ENCODE measurements at regions not wholly inside any gene's neighbourhood (a gene's known extent, or its start where the extent isn't known, plus 50 kb on each side); places are given as distances from the start of the nearest gene placed in this dataset.

DNA sequence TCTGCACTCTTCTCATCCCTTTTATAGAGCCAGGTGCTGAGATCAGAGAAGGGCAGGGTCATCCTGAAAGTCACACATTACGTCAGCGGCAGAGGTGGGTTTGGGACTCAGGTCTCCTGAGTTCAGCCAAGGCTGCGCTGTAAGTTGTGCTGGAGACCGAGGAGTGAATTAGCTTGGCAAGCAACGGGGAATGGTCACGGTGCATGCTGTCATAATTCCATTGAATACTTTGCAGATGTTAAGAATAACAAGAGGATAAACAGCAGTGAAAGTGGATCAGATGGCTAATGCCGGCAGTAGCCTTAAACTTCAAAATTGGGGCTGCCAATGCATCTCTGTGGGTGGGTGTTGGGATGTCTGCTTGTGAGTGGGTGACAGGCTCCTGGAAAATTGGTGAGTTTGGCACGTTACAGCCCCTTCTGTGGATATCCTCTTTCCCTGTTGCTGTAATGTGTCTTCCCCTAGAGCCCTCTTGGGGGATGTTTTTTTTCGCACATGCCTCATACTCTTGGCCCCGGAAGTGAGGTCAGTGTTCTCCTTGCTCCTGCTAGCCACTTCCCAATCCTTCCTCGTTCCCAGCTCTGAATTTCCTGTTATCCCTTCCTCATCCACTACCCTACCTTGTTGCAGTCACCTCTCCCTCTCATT is 287.1 kb upstream of the SRRM4 start:
- H3K9me3 Mint-ChIP-seq (ENCODE audit: unreplicated experiment), result peaks cover 6% of the 10 kb centered on the region
- DNase-seq (ENCODE audit: low spot score), result no peak
- no peaks in the 10 kb centered on the region for H3K36me3 Mint-ChIP-seq (ENCODE audit: low read depth, unreplicated experiment)
- H3K4me1 Mint-ChIP-seq (ENCODE audit: unreplicated experiment), result peaks cover 5% of the 10 kb centered on the region
- TF ChIP-seq, protein P1, sequence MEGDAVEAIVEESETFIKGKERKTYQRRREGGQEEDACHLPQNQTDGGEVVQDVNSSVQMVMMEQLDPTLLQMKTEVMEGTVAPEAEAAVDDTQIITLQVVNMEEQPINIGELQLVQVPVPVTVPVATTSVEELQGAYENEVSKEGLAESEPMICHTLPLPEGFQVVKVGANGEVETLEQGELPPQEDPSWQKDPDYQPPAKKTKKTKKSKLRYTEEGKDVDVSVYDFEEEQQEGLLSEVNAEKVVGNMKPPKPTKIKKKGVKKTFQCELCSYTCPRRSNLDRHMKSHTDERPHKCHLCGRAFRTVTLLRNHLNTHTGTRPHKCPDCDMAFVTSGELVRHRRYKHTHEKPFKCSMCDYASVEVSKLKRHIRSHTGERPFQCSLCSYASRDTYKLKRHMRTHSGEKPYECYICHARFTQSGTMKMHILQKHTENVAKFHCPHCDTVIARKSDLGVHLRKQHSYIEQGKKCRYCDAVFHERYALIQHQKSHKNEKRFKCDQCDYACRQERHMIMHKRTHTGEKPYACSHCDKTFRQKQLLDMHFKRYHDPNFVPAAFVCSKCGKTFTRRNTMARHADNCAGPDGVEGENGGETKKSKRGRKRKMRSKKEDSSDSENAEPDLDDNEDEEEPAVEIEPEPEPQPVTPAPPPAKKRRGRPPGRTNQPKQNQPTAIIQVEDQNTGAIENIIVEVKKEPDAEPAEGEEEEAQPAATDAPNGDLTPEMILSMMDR (IDR thresholded peaks at IDR 0.05; ENCODE audit: unreplicated experiment), result no peak
- no peak overlapping the region for H3K27ac Mint-ChIP-seq (ENCODE audit: unreplicated experiment)
- H3K27me3 Mint-ChIP-seq (ENCODE audit: unreplicated experiment), result peaks cover 7% of the 10 kb centered on the region
- no peak overlapping the region for H3K4me3 Mint-ChIP-seq (ENCODE audit: unreplicated experiment)

DNA sequence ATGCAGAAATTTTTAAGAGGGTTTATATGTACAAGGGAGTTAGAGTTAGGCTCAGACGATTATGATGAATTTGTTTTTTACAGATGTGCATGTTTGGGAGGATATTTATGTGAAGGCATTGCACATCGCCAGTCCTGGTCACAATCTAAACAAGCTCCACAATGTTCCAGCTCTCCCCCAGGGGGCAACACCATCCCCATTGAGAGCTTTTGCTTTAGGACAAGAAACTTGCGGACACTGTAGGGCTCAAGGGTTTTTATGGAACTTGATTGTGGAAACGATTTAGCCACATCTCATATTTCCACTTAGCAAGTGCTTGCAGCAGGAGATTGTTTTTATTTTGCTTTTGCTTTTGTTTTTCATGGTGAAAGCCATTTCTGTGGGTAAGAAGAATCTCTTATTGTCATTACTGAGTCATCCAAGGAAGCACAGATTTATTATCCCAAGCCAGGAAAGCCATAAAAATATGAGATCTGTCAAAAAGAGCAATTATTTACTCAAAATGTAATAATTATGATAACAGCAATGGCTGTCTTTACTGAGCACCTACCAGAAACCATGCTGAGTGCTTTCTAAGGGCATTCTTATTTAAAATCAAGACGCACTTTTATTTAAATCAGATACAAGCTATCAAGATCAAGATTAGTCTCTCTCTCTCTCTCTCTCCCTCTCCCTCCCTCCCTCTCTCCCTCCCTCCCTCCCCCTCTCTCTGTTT is 276.7 kb upstream of the SRRM4 start:
- Mint-ChIP-seq H3K4me3 (ENCODE audit: unreplicated experiment) (no peak overlapping the region), H3K4me1 (ENCODE audit: unreplicated experiment) (peaks cover 3% of the 10 kb centered on the region), H3K27ac (ENCODE audit: unreplicated experiment) (no peak overlapping the region), H3K27me3 (ENCODE audit: unreplicated experiment) (peaks cover 2% of the 10 kb centered on the region), H3K9me3 (ENCODE audit: unreplicated experiment) (peaks cover 20% of the 10 kb centered on the region), H3K36me3 (ENCODE audit: low read depth, unreplicated experiment) (peaks cover 2% of the 10 kb centered on the region)
- TF ChIP-seq, protein P1 (IDR thresholded peaks at IDR 0.05; ENCODE audit: unreplicated experiment), result no peak
- DNase-seq (ENCODE audit: low spot score), result no peak

DNA sequence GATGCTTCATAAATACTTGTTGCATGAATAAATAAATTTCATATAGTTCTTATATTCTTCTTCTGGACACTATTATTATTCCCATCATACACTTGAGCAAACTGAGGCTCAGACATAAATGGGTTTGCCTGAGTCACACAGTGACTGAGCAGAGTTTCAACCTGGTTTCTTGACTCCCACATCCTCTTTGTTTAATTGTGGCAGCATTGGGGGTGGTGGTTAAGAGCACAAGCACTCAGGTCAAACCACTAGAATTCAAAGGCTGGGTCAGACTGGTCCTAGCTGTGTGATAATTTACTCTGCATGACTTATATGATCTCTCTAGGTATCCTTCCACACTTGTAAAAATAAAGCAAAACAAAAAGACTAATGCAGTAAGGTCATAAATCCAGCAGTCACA is 274.9 kb upstream of the SRRM4 start:
- peaks cover 3% of the 10 kb centered on the region for H3K4me1 Mint-ChIP-seq (ENCODE audit: unreplicated experiment)
- H3K36me3 Mint-ChIP-seq (ENCODE audit: low read depth, unreplicated experiment), result peaks cover 2% of the 10 kb centered on the region
- H3K9me3 Mint-ChIP-seq (ENCODE audit: unreplicated experiment), result peaks cover 27% of the 10 kb centered on the region
- DNase-seq (ENCODE audit: low spot score), result no peak
- peaks cover 2% of the 10 kb centered on the region for H3K27me3 Mint-ChIP-seq (ENCODE audit: unreplicated experiment)
- H3K27ac Mint-ChIP-seq (ENCODE audit: unreplicated experiment), result no peak overlapping the region
- H3K4me3 Mint-ChIP-seq (ENCODE audit: unreplicated experiment), result no peak overlapping the region
- TF ChIP-seq, protein P1 (IDR thresholded peaks at IDR 0.05; ENCODE audit: unreplicated experiment), result no peak

DNA sequence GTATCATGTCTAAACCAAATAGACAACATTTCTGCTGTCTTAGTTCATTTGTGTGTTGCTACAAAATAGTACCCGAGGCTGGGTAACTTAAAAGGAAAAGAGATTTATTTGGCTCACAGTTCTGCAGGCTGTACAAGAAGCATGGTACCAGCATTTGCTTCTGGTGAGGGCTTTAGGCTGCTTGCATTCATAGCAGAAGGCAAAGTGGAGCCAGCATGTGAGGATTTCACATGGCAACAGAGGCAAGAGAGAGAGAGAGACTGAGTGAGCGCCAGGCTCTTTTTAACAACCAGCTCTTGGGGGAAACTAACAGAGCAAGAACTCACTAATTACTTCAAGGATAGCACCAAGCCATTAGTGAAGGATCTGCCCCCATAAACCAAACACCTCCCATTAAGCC is 271.4 kb upstream of the SRRM4 start:
- DNase-seq (ENCODE audit: low spot score), result no peak
- no peak overlapping the region for H3K27ac Mint-ChIP-seq (ENCODE audit: unreplicated experiment)
- H3K36me3 Mint-ChIP-seq (ENCODE audit: low read depth, unreplicated experiment), result peaks cover 2% of the 10 kb centered on the region
- peaks cover 3% of the 10 kb centered on the region for H3K4me1 Mint-ChIP-seq (ENCODE audit: unreplicated experiment)
- TF ChIP-seq, protein P1 (IDR thresholded peaks at IDR 0.05; ENCODE audit: unreplicated experiment), result no peak
- H3K9me3 Mint-ChIP-seq (ENCODE audit: unreplicated experiment), result peaks cover 27% of the 10 kb centered on the region
- H3K27me3 Mint-ChIP-seq (ENCODE audit: unreplicated experiment), result peaks cover 2% of the 10 kb centered on the region
- H3K4me3 Mint-ChIP-seq (ENCODE audit: unreplicated experiment), result no peak overlapping the region

DNA sequence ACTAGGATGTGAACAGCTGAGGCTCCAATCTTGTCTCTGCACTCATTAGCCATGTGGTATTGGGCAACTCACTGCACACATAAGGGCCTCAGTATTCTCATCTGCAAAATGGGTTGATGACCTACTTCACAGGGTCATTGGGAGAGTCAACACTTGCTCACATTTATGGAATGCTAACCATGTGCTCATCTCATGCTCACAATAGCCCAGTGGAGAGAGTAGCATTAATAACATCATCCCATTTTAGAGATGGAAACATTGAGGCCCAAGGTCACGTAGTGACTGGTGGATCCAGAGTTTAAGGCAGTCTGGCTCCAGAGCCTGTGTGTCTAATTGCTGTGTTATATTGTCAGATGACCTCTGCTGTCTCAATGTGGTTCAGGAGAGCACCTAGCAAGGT is 270.2 kb upstream of the SRRM4 start:
- DNase-seq (ENCODE audit: low spot score), result no peak
- H3K4me3 Mint-ChIP-seq (ENCODE audit: unreplicated experiment), result no peak overlapping the region
- H3K9me3 Mint-ChIP-seq (ENCODE audit: unreplicated experiment), result peaks cover 24% of the 10 kb centered on the region
- TF ChIP-seq, protein P1 (IDR thresholded peaks at IDR 0.05; ENCODE audit: unreplicated experiment), result no peak
- H3K27ac Mint-ChIP-seq (ENCODE audit: unreplicated experiment), result no peak overlapping the region
- peaks cover 3% of the 10 kb centered on the region for H3K4me1 Mint-ChIP-seq (ENCODE audit: unreplicated experiment)
- peaks cover 2% of the 10 kb centered on the region for H3K36me3 Mint-ChIP-seq (ENCODE audit: low read depth, unreplicated experiment)
- peaks cover 2% of the 10 kb centered on the region for H3K27me3 Mint-ChIP-seq (ENCODE audit: unreplicated experiment)

Data from endothelial cell (in vitro differentiated cells).